K562 (cell line): ENCODE measurements at regions not wholly inside any gene's neighbourhood (a gene's known extent, or its start where the extent isn't known, plus 50 kb on each side); places are given as distances from the start of the nearest gene placed in this dataset.

Source experiments
- ATF6 ChIP-seq: sonication (generic); formaldehyde crosslinking; IDR thresholded peaks from 2 replicates; pipeline ENCODE4 v1.4.0; 2020; ENCODE audit warnings: mild to moderate bottlenecking, missing genetic modification reagents
- DMBX1 ChIP-seq: fragments of 250-450 bp; sonication (Bioruptor Pico); IDR thresholded peaks from 2 replicates; pipeline ENCODE4 v1.8.0; 2022; ENCODE audit warnings: inconsistent platforms, mild to moderate bottlenecking, moderate library complexity, borderline replicate concordance
- DNMT1 ChIP-seq: fragments of 450-650 bp; IDR thresholded peaks from 2 replicates; pipeline ENCODE4 v1.6.1; 2016; ENCODE audit warnings: antibody characterized with exemption, mild to moderate bottlenecking
- GABPA ChIP-seq: fragments of 200-800 bp; sonication (Bioruptor generic); conservative IDR thresholded peaks from 2 replicates; pipeline ENCODE4 v1.6.1; 2016; ENCODE audit warnings: low read depth, missing genetic modification characterization, missing compliant biosample characterization
- NCOR1 ChIP-seq: fragments of 450-650 bp; IDR thresholded peaks from 2 replicates; pipeline ENCODE4 v1.6.1; 2016; ENCODE audit warnings: mild to moderate bottlenecking, moderate library complexity
- NONO ChIP-seq, 2 experiments: fragments of 200-400 bp in 1 of 2; fragments of 450-650 bp in 1 of 2; formaldehyde crosslinking in 1 of 2; IDR thresholded peaks; 2 replicates each; pipeline ENCODE4 v1.6.1; 2017; ENCODE audit warnings: low read depth in 2 of 2, mild to moderate bottlenecking in 2 of 2, moderate library complexity in 2 of 2, low read length in 1 of 2
- POLR2A ChIP-seq: fragments of 450-650 bp; conservative IDR thresholded peaks from 2 replicates; pipeline ENCODE4 v1.6.1; 2016
- SMARCB1 ChIP-seq: IDR thresholded peaks from 2 replicates; pipeline ENCODE4 v1.6.1; 2011; ENCODE audit warnings: improper control_type of control experiment, low read depth; ENCODE audit not compliant: insufficient read length
- ZSCAN29 ChIP-seq: fragments of 450-650 bp; IDR thresholded peaks from 2 replicates; pipeline ENCODE4 v1.6.1; 2017
- TF ChIP-seq, protein P1 (sequence below), 2 experiments: fragments of 450-650 bp; formaldehyde crosslinking in 1 of 2; IDR thresholded peaks; 2 replicates each; pipeline versions ENCODE4 v1.4.0 to v1.6.1; 2014 to 2020; ENCODE audit warnings: mild to moderate bottlenecking in 2 of 2, borderline replicate concordance in 1 of 2, low read depth in 1 of 2

DNA sequence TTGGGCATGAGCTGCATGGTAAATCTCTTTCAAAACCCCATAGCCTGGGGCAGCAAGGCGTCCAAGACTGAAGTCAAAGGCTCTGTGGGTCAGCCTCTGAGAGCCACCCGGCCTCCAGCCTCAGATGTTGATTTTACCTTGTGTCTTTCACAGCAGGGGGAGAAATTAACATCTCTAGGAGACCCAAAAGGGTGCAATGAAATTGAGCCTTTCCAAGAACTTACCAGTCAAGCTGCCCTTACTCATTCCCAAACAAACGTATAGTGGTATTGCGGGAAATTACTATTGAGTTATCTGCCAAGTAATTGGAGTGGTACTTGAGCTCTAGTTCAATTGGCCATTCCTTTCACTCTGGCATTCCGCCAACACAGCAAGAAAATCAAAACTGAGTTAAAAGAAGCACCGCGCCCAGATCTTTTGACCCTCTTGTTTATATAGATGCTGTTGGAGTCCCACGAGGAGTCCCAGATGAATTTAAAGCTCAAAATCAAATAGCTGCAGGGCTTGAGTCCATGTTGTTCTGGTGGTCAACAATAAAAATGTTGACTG lies 380.7 kb upstream of the SYT1 start:
- TF ChIP-seq DNMT1 (no peak), NCOR1 (no peak), SMARCB1 (no peak), ZSCAN29 (no peak), ATF6 (CRISPR knock-in tag) (no peak), NONO (IDR thresholded peaks at IDR 0.05; ENCODE audit: low read depth in 2 of 2, low read length in 1 of 2) (no peak), POLR2A (no peak), GABPA (tag) (no peak), DMBX1 (no peak)
- TF ChIP-seq, protein P1, sequence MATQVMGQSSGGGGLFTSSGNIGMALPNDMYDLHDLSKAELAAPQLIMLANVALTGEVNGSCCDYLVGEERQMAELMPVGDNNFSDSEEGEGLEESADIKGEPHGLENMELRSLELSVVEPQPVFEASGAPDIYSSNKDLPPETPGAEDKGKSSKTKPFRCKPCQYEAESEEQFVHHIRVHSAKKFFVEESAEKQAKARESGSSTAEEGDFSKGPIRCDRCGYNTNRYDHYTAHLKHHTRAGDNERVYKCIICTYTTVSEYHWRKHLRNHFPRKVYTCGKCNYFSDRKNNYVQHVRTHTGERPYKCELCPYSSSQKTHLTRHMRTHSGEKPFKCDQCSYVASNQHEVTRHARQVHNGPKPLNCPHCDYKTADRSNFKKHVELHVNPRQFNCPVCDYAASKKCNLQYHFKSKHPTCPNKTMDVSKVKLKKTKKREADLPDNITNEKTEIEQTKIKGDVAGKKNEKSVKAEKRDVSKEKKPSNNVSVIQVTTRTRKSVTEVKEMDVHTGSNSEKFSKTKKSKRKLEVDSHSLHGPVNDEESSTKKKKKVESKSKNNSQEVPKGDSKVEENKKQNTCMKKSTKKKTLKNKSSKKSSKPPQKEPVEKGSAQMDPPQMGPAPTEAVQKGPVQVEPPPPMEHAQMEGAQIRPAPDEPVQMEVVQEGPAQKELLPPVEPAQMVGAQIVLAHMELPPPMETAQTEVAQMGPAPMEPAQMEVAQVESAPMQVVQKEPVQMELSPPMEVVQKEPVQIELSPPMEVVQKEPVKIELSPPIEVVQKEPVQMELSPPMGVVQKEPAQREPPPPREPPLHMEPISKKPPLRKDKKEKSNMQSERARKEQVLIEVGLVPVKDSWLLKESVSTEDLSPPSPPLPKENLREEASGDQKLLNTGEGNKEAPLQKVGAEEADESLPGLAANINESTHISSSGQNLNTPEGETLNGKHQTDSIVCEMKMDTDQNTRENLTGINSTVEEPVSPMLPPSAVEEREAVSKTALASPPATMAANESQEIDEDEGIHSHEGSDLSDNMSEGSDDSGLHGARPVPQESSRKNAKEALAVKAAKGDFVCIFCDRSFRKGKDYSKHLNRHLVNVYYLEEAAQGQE (IDR thresholded peaks at IDR 0.05; ENCODE audit: borderline replicate concordance): no peak
- TF ChIP-seq, protein P1 (CRISPR knock-in tag; IDR thresholded peaks at IDR 0.05; ENCODE audit: low read depth): no peak
